Prostate gland (tissue), 2 donors: ENCODE measurements at regions not wholly inside any gene's neighbourhood (a gene's known extent, or its start where the extent isn't known, plus 50 kb on each side); places are given as distances from the start of the nearest gene placed in this dataset.

Experiments
- DNase-seq: peaks from one replicate; pipeline ENCODE4 v3.0.0-alpha.2; 2019; ENCODE audit warnings: low spot score
- H3K27ac ChIP-seq, 2 donors: fragments of 200-600 bp; sonication (generic); 2 replicates each; pipeline ENCODE4 v1.5.1; 2017 to 2019
- H3K27me3 ChIP-seq: fragments of 200-600 bp; sonication (generic); replicated peaks from 2 replicates; pipeline ENCODE4 v1.5.1; 2019; ENCODE audit not compliant: insufficient read depth
- H3K36me3 ChIP-seq, 2 donors: fragments of 200-600 bp; sonication (generic); 1 replicate in 1 of 2; 2 replicates in 1 of 2; pipeline versions ENCODE4 v1.5.1 to v1.8.1; 2017 to 2019
- H3K4me1 ChIP-seq: fragments of 200-600 bp; sonication (generic); replicated peaks from 2 replicates; pipeline ENCODE4 v1.5.1; 2019
- H3K4me3 ChIP-seq, 2 donors: fragments of 200-600 bp; sonication (generic); 2 replicates each; pipeline ENCODE4 v1.5.1; 2017 to 2019
- H3K9me3 ChIP-seq: fragments of 200-600 bp; sonication (generic); 2 replicates; pipeline ENCODE4 v1.5.1; 2017
- POLR2A ChIP-seq: fragments of 450-650 bp; IDR thresholded peaks from one replicate; pipeline ENCODE4 v1.6.1; 2016; ENCODE audit warnings: antibody characterized with exemption, mild to moderate bottlenecking
- POLR2AphosphoS5 ChIP-seq: sonication (generic); formaldehyde crosslinking; IDR thresholded peaks from one replicate; pipeline ENCODE4 v1.6.1; 2017; ENCODE audit warnings: antibody characterized with exemption
- WGBS: methylation state at CpG from one replicate; pipeline ENCODE4 v1.1.5; 2018; 5-methylcytosine and 5-hydroxymethylcytosine counted together
- intact Hi-C: fragments of 100-400 bp; cut with DNase I; formaldehyde crosslinking; loops from one replicate; pipeline ENCODE4 v1.14.2; 2022
- TF ChIP-seq, protein P1 (sequence below), 4 experiments: fragments of 200-600 bp in 2 of 4; fragments of 450-650 bp in 2 of 4; sonication (generic) in 2 of 4; IDR thresholded peaks; 1 replicate in 3 of 4; 2 replicates in 1 of 4; pipeline ENCODE4 v1.5.1; 2016 to 2019; ENCODE audit warnings: antibody characterized with exemption in 4 of 4, mild to moderate bottlenecking in 2 of 4, moderate library complexity in 2 of 4

DNA sequence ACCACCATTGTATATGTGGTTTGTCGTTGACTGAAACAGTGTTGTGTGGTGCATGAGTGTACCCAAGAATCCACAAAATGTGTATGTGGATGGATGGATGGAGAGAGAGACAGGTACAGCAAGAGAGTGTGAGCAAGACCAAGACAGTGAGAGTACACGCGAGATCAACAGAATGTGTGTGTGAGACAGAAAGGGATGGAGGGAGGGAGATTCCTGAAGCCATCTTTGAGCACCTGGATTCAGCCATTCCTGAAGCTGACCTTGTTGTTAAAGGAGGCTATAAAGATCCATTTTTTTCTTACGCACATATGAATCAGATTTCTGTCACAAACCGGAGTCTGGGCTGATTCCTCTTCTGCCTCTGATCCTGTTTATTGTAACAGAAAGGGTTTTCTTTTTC is 64.1 kb downstream of the TFAP2C start:
- DNase-seq = no peak
- intact Hi-C loops = no loop called here
- TF ChIP-seq POLR2A (no peak), POLR2AphosphoS5 (no peak)
- TF ChIP-seq, protein P1, sequence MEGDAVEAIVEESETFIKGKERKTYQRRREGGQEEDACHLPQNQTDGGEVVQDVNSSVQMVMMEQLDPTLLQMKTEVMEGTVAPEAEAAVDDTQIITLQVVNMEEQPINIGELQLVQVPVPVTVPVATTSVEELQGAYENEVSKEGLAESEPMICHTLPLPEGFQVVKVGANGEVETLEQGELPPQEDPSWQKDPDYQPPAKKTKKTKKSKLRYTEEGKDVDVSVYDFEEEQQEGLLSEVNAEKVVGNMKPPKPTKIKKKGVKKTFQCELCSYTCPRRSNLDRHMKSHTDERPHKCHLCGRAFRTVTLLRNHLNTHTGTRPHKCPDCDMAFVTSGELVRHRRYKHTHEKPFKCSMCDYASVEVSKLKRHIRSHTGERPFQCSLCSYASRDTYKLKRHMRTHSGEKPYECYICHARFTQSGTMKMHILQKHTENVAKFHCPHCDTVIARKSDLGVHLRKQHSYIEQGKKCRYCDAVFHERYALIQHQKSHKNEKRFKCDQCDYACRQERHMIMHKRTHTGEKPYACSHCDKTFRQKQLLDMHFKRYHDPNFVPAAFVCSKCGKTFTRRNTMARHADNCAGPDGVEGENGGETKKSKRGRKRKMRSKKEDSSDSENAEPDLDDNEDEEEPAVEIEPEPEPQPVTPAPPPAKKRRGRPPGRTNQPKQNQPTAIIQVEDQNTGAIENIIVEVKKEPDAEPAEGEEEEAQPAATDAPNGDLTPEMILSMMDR (IDR thresholded peaks at IDR 0.05) = no peak
- Histone ChIP-seq H3K36me3 (no peaks in the 10 kb centered on the region), H3K27me3 (peaks cover 6% of the 10 kb centered on the region), H3K27ac (no peak overlapping the region), H3K4me1 (no peaks in the 10 kb centered on the region), H3K9me3 (no peaks in the 10 kb centered on the region), H3K4me3 (no peak overlapping the region)
- whole genome bisulfite sequencing = 96% methylated on average over 5 of the region's 5 CpGs

DNA sequence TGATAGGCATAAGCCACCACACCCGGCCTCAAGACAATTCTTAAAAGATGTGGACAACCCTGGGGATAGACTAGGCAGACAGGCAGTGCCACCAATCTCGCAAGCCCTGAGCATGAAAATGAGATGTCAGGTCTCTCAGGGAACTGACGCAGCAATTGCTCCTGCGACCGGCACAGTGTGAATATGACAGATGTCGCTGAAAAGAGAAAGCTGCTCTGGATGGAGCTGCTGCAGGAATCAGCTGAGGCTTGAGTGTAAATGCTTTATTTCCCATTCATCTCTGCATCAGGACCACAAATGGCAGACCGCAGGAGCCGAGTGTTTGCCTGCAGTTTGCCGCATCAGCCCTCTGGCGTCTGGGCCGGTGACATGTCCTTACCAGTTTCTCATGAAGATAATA is 68.4 kb downstream of the TFAP2C start:
- H3K27me3 ChIP-seq = peaks cover 2% of the 10 kb centered on the region
- TF ChIP-seq POLR2A (no peak), POLR2AphosphoS5 (no peak)
- TF ChIP-seq, protein P1 (IDR thresholded peaks at IDR 0.05) = no peak
- H3K4me1 ChIP-seq = no peaks in the 10 kb centered on the region
- no peak for DNase-seq
- intact Hi-C loops = no loop called here
- H3K36me3 ChIP-seq = no peaks in the 10 kb centered on the region
- H3K27ac ChIP-seq = no peak overlapping the region
- no peak overlapping the region for H3K4me3 ChIP-seq
- no peaks in the 10 kb centered on the region for H3K9me3 ChIP-seq
- WGBS = 72% methylated on average over 11 of the region's 11 CpGs

DNA sequence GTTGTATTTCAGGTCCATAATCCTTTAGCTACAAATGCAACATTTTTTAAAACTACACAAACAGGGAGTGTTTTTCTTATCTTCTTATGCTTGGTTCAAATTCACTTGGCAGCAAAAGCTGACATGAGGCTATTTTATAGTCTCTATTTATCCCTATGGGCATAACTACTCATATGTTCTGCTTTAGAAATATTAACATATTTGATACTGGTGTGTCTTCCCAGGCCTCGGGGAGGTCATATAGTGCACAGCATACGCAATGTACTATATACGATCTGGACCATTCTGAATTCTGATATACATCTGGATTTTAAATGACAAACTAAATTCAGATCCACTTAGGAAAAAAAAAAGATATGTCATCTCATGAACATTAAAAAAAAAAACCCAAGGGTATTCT is 69.2 kb downstream of the TFAP2C start:
- DNase-seq = no peak
- Histone ChIP-seq H3K27ac (no peak overlapping the region), H3K4me3 (no peak overlapping the region), H3K36me3 (no peaks in the 10 kb centered on the region), H3K9me3 (no peaks in the 10 kb centered on the region), H3K4me1 (no peaks in the 10 kb centered on the region), H3K27me3 (peaks cover 3% of the 10 kb centered on the region)
- WGBS = 85% methylated on average over 3 of the region's 3 CpGs
- intact Hi-C loops = no loop called here
- TF ChIP-seq, protein P1 (IDR thresholded peaks at IDR 0.05) = no peak
- no peak for TF ChIP-seq POLR2A

DNA sequence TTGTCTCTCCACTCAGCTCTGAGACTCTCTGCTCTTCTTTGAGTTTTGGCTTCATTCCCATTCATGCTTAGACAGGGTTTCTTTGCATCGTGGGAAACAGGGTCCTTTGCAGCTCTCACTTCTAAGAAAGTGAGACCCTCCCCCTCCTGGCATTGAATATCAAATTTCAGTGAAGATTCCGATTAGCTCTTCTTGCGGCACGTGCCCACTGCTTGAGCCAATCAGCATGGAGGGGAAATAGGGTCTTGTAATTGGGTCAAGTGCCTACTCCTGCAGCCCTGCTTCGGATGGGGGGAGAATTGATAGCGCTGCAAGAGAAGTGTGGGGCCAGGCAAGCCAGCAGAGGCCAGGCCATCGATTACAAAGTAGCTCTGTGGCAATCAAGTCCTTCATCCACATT is 69.6 kb downstream of the TFAP2C start:
- H3K27me3 ChIP-seq = peaks cover 3% of the 10 kb centered on the region
- no peak overlapping the region for H3K4me3 ChIP-seq
- 55% methylated on average over 7 of the region's 7 CpGs for WGBS
- no peak for DNase-seq
- no peak overlapping the region for H3K27ac ChIP-seq
- H3K36me3 ChIP-seq = no peaks in the 10 kb centered on the region
- no peak for TF ChIP-seq POLR2A
- TF ChIP-seq, protein P1 (IDR thresholded peaks at IDR 0.05) = no peak
- H3K4me1 ChIP-seq = no peaks in the 10 kb centered on the region
- intact Hi-C loops = no loop called here
- no peaks in the 10 kb centered on the region for H3K9me3 ChIP-seq

DNA sequence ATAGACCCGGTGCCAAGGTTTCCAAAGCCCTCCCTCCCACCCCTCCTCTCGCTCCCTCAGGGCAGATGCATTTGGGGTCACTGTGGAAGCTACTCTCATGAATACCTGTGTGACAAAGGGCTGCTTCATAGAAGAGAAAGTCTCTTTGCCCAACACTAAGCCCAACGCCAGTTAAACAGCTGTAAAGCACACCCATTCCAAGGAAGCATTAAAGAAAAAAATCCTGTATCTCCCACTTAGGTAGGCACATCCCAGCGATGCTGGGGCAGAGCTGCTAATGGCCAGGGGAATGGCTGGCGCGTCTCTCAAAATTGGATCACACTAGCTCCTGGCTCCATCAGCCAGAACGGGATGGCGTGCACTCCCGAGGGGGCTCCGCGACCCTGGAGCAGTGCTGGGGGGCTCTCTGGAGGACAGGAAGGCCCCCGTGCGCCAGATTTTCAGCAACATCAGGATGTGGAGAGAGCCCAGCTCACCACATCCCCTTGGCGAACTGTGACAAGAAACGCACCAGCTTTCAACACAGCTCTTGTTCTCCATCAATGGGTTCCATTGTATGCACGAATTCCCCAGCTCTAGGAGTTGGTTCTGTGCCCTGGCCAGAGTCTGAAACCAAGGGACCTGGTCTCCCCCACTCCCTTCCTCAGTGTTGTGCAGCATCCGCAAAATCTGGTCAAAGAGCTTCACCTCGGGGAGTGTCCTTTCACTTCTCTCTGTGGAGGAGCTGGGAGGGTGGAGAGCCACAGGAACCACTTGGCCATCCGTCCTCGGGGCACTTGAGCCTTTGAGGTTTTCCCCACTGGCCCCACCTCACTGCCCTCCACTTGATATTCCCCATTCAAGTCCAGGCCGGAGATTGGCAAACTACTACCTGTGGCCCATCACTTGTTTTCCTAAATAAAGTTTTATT is 74.1 kb downstream of the TFAP2C start:
- no peaks in the 10 kb centered on the region for H3K4me1 ChIP-seq
- peaks cover 3% of the 10 kb centered on the region for H3K27me3 ChIP-seq
- intact Hi-C loops = no loop called here
- TF ChIP-seq POLR2A (no peak), POLR2AphosphoS5 (no peak)
- TF ChIP-seq, protein P1 (IDR thresholded peaks at IDR 0.05) = no peak
- H3K27ac ChIP-seq = no peak overlapping the region
- no peak overlapping the region for H3K4me3 ChIP-seq
- 72% methylated on average over 21 of the region's 21 CpGs for WGBS
- no peak for DNase-seq
- no peaks in the 10 kb centered on the region for H3K36me3 ChIP-seq
- no peaks in the 10 kb centered on the region for H3K9me3 ChIP-seq
